Occipital lobe (tissue), 1 donor: ENCODE measurements at regions not wholly inside any gene's neighbourhood (a gene's known extent, or its start where the extent isn't known, plus 50 kb on each side); places are given as distances from the start of the nearest gene placed in this dataset.

Experiments used
- DNase-seq: peaks from one replicate; lab custom pipeline; 2025; lab: John Stamatoyannopoulos, UW

DNA sequence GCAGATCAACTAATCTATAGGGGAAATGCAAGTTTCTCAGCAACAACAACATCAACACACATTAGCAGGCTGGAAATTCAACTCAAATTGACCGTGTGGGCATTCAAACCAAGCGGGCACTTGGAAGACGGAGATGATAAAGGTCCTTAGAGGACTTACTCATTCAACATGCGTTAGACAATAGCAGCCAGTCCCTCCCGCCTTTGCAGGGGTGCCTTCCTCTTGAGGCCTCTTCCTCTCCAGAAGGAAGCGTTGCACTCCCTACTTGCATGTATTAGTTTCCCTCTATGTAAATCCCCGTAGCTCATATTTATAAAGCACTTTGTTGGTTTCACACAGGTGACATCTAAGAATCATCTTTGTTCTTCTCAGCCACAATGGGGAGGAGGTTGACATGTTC lies 300.8 kb upstream of the STXBP5 start:
- DNase-seq = no peak

DNA sequence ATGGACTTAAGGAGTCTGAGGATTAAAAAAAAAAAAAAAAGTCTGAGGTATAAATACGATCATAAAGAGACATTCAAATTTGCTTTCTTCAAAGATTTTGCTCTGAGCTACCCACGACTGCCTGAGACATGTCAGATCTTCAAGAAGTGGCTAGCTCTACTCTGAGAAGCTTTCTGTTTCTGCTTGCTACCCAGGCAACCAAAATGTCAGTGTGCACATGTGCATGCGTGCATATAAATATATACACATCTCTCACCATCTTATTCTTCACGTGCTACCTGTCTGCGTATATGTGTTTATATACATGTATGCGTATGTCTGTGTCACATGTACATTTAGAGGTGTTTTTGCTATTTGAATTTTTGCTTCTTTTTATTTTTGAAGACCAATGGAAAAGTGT lies 299.6 kb upstream of the STXBP5 start:
- no peak for DNase-seq

DNA sequence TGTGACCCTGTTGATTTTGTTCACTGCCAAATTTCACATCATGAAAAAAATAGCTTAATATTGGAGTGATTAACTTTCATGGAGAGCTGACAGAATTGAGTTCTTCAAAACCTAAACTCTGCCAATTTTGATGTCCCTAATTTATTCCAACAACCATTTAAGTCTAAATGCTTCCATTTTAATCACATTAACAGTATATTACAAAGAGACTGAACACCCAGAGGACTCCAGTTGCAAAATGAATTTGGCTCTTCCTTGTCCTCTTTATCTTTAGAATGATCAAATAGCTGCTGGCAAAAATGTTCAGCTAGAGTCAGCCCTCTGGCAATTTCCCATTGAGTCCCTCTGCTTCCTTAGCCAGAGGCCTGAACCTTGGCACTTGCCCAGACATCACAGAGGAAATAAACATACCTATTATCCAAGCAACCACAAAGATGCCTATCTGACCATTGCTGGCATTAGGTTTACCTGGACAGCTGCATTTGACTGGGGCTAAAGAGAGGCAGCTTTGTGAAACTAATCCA lies 299.0 kb upstream of the STXBP5 start:
- no peak for DNase-seq

DNA sequence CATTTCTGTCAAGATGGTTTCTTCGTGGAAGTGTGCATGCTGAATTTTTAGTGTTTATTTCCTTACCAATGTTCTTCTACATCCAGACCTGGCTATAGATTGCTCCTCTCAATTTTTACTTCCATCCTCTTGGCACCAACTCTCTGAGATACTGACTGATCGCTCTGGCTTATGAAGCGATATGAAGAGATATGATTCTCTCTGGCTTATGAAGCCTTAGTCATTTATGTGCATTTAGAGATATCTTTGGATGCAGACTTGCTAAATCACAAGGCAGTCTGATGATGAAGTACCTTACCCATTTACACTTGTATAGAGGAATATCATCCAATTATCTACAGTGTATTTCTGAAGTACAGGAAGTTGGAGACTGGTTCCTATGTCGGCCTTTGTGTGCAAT lies 295.4 kb upstream of the STXBP5 start:
- DNase-seq = no peak

DNA sequence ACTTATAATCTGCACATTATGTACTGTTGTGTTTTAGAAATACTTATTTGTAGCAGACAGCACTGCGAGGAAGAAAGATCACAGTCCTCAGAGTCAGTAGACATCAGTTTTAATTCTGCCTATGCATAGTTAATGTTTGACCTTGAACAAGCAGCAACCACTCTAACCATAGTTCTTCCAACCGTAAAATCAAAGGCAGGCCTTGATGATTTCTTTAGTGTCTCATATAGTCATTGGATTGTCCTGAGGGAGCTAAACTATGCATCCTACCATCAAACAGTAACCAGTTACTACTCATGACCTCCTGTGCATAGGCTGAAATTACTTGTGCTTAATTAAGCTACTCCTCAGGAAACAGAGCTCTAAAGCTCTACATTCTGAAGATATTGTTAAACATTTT lies 294.8 kb upstream of the STXBP5 start:
- DNase-seq = no peak

DNA sequence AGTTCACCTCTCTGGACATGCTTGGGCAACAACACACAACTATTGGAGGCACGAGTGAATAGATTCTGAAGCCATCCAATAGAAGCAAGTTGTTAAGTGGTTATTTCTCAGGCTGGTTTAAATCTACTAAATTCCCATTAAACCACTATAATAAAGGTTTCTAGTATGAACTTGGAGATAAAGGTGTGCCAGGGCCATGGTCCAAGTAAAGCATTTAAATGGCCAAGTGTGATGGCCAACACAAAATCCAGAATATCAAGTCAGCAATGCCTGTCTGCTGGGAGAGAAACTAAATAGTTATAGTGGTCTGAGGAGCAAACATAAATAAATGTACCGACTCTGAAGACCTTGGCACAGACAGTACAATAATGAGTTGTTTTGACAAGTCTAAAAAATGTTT lies 294.3 kb upstream of the STXBP5 start:
- no peak for DNase-seq

DNA sequence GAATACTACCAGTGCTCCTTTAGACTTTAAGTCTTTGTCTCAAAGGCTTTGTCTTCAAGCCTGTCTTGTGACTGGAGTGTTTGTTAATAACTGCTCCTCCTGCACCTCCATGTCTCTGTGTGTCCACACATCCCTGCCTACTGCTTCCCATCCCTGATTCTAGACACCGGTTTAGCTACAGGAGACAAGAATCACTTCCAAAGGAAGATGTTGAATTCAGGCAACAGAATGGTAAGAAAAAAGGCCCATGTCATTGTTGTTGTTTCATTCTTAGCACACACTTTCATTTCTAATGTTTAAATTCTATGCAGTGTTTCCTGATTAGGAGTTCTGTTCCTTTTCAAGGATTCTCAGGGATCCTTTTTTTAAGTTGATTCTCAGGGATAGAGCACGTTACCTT lies 293.6 kb upstream of the STXBP5 start:
- no peak for DNase-seq

DNA sequence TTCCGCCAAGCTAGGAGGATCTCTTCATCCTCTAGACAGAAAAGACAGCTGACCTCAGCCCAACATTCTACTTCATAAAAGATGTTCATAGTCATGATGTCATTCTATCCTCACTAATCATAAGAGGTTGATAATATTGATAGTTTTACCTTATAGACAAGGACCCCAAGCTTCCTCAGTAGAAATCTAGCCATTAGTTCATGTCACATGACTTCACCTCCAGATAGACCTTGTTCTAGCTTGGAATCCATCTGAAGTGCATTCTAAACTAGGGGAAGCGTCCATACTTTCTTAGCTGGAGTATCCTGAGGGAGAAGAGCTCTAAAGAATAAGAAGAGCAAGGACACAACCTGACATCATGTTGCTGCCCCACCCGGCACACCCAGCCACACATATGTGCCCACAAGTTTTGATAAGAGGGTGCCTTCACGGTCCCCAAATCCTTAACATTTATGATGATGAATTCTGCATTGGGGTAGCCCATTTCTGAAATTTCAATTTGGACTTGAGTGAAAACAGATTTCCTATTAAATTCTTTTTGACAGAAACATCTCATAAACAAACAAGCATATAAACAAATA lies 292.5 kb upstream of the STXBP5 start:
- no peak for DNase-seq

DNA sequence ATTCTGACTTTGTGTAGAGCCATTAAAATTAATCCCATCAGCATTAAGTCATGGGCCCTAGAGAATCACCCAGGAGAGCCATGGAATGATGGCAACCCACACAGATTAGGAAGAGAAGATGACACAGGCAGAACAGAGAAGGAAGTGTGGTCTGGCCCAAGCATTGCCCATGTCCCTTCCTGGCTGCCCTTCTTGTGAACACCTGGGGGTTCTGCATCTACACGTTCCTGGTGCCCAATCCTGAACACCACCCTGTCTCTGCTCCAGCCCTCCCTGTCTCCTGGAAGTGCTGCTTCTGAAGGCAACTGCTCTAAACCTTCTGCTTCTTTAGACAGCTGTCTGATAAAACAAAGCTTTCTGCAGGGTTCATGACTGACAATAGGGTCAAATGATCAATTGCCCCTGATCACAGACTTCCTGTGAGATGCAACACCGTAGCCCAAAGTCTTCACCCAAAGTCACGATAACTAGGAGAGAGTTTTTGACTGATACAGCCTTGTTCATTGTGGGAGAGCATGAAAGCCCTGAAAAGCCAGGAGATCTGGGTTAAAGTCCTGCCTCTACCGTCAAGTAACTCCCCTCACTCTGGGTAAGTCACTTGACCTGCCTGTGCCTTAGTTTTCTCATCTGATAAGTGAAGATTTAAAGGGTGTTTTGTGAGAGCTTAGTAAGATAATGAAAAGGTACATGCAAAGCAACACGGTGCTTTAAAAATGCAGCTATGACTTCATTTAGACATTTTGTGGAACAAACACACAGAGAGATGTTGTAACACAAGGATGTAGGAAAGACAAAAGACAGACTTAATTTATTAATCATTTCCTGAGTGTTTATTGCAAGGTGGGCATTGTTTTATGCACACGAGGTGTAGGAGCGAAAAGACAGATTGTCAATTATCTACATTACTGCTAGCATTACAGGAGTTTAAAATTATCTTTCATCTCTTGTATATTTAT lies 291.2 kb upstream of the STXBP5 start:
- no peak for DNase-seq

DNA sequence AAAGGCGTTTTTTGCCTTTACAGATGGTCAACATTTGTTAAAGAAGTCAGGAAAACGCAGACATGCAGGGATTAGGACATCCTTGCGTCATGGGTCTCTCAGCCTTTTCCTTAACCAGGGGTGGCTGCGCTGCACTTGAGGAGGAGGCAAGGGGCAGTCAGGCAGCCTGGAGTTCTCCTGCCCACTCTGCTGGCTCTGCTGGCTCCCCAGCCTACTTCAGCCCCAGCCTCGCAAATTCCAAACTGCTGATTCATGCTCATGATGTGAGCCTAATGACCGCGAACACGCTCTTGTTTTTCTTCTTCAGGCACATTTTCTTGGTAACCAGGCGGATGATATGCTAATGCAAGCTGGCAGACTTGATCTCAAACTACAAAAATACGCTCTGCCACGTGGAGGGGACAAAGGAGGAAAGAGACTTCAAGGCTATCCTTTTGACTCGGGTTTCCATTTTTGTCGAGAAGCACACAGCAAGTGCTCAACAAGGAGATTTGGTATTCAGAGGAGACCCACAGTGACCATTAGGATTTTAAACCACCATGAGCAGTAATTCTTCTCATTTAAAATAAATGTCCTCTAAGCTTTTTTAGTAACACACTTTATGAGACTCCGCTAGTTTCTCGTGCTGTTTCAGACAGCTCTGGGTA lies 290.3 kb upstream of the STXBP5 start:
- peak; percentile 61 for DNase-seq

DNA sequence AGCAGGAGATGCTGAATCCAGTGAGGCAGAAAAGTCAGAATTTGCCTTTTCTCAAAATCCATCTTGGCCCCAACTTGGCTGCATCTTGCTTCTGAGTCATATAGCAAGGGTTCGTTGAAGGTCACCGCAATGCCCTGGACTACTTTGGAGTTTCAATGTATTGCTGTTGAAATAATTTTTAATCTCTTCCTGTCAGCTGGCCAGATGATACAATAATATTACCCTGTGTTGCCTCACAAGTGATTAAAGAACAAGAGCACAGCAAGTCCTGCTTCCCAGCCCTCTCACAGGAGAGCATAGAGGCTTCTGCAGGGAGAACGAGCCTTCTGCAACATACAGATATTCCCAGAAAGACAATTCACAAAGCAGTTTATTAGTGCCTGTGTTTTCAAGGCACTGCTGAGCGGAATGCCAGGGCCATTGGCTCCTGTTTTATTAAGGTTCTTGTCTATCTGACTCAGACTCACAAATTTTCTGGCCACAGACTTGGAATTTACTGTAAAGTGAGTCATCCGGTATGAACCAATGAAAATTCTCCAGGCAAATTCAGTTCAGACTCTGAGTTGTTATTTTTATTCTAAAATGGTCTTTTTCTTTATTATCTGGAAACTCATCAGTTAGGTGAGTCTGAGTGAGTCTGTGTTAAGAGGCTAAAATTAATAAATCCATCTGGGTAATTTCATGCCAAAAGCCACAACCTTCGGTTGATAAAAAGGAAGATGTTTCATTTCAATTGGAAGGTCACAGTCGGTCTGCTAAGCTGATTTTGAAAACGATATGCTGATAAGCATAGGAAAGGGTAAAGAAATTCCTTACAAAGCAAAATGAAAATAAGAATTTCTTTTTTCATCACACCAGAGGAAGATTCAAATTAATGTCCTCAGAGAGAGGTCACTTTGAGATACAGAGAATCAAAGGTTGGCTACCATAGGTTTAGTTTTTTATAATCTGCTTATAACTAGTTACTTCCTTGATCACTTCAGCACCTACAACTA lies 289.4 kb upstream of the STXBP5 start:
- DNase-seq = no peak

DNA sequence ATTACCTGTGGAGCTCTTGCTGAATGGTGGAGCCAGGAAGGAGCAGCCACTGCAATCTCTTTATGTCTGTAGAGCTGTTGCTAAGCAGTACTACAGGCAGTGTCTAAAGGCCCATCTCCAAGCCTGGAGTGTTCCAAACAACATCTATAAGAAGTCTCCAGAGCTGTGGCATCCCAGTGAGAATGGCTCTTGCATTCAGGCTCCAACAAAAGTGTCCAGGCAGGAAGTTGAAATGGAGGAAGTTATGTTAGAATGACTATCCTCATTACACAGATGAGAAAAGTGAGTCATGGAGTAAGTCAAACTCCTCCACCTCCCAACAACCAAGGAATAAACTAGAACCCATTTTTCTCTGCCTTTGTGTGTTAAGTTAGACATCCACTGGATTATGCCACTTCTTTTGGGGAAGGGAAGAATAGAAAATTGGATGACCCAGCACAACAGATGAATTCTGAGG lies 288.5 kb upstream of the STXBP5 start:
- no peak for DNase-seq

DNA sequence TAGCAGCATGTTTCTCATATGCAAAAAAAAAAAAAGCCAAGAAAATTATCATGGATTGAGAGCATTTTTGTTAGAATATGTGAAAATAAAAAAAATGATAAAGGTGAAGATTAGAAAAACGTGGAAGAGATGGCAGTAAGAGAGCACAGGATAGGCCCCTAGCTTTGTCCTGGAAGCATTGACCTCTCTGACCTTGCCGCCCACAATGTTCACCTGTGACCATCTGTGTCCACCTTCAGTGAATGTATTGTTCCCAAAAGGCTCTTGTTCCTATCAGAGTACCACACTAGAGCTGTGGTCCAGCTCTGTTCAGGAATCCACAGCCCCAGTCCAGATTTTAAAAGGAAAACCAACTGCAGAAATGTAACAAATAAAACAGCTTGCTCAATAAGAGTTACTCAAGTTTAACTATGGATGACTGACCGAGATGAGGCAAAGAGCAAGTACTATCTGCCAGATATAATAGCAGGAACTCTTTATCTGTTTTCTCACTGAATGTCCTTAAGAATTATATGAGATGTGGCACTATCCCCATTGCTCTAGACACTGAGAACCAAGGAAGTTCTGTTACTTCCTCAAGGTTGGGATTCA lies 287.7 kb upstream of the STXBP5 start:
- DNase-seq = no peak

DNA sequence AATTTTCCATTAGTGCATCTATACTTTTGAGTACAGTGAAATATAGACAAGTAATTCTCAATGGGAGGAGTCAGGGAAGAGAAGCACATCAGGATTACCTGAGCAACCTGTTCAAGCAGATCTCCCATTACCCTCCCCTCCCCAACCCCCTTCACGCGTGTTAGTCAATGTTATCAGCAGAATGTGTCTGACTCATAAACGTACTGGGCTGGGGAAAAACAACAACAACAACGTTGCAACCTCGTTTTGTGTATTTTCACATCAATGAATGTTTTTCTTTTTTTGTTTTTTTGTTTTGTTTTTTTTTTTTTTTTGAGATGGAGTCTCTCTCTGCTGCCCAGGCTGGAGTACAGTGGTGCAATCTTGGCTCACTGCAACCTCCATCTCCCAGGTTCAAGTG lies 287.0 kb upstream of the STXBP5 start:
- no peak for DNase-seq

DNA sequence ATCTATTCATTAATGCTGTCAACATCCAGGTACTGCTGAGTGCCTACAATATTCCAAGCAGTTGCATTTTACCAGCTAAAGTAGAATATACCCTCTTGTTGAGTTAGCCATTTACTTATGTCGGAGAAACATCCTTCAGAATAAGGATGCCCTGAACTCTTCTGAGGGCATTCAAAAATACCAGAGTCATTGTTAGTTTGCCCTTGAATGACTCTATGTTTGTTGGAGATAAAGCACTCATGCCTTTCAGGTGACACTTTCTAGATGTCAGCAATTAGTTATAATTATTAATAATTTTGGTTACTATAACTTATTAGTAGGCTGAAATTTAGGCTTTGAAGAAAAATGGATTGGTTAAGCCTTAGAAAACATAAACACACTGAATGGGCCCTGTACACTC lies 286.2 kb upstream of the STXBP5 start:
- DNase-seq = no peak

DNA sequence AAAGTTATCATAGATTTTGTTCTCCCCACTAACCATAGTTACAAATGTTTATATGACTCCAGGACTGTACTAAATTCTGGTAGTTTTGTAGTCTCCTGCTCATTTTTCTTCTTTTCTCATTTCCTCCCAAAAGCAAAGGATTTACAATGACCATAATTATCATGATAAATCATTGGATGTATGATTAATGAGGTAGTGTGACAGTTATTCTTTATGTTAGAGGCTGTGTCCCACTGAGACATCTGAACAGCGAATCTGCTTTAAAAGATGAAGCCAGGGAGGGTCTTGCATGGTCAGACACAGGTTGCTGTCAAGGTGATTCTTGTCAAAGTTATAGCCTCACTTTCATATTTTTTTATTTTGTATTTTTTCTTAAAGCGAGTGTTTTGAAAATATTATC lies 285.2 kb upstream of the STXBP5 start:
- no peak for DNase-seq

DNA sequence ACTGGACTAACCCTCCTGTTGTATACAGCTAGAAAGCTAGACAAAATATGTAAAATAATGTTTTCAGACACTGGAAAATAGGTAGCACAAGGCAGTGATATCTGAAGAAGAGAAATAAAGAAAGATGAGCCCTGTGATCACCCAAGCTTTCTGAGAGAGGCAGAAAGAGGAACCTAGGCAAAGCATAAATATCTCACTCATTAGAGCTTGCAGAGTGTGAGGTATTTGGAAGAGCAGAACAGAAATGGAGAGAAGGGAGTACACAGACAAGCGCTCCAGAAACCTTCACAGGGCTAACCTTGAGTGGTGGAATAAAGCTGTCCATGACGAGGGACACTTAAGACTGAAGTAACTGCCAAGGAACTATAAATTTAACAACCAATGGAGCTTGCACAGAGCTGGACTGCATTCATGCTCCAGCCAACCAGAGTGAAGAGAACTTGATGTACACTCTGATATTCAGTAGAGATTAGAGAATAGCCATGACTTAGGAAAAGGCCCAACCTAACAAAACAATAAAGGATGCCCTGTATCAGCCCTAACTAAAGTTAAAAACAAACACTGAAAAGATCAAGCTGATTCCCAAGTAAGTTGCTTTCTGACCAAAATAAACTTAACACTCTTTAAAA lies 280.9 kb upstream of the STXBP5 start:
- no peak for DNase-seq

DNA sequence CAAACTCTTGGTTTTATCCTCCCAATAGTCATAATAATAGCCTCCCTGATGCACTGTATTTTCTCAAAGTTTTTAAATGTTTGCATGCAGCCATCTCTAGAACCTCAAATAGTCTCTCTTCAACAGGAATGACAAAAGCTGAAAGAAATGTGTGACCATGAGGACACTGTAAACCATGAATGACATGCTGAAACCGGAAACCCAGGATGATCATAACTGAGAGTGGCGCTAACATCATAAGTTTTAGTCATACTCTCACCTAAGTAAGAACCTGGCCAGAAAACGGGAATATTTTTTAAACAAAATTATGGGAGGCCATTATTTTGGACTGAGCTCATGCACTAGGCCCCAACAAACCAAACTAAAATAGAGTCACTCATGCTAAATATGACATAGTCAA lies 278.4 kb upstream of the STXBP5 start:
- no peak for DNase-seq

DNA sequence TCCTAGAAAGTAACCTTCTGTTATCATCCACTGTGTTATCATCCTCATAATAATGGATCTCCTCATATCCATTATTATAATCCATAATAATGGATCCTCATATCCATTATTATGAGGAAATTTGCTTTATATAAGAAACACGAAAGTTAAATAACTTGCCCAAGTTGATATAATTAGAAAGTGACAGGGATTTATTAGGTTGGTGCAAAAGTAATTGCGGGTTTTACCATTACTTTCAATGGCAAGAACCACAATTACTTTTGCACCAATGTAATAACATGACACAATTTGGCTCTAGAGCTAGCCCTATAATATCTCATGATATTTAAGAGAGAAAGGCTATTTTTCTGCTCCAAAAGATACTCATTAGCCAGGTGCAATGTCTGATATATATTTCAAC lies 275.7 kb upstream of the STXBP5 start:
- no peak for DNase-seq

DNA sequence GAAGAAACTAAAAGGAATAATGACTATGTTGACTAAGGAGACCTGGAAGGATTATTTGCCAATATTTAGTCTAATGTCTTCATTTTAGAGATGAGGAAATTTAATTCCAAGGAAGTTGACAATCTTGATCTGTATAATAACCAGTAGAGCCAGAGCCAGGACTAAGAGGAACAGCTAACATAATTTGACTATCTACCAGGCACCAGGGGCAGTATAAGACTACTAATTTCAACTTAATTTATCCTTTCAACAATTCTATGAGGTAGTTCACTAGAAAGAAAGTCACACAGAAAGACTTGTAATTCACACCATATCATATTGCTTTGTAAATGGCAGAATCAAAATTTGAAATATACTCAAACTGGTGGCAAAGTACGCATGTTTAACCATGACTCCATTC lies 273.0 kb upstream of the STXBP5 start:
- no peak for DNase-seq
